DND-41 (cell line): ENCODE measurements at regions not wholly inside any gene's neighbourhood (a gene's known extent, or its start where the extent isn't known, plus 50 kb on each side); places are given as distances from the start of the nearest gene placed in this dataset.

Experiments used
- CTCF ChIP-seq: IDR thresholded peaks from 2 replicates; pipeline ENCODE4 v1.5.1; 2012; ENCODE audit warnings: borderline replicate concordance, low read length, moderate library complexity, mild to moderate bottlenecking; ENCODE audit not compliant: poor library complexity, severe bottlenecking; ENCODE audit errors: extremely low read depth
- EZH2 ChIP-seq: IDR thresholded peaks from 3 replicates; pipeline ENCODE4 v1.6.1; 2012; ENCODE audit warnings: borderline replicate concordance, low read depth, mild to moderate bottlenecking, moderate library complexity, low read length, inconsistent platforms; ENCODE audit not compliant: severe bottlenecking

DNA sequence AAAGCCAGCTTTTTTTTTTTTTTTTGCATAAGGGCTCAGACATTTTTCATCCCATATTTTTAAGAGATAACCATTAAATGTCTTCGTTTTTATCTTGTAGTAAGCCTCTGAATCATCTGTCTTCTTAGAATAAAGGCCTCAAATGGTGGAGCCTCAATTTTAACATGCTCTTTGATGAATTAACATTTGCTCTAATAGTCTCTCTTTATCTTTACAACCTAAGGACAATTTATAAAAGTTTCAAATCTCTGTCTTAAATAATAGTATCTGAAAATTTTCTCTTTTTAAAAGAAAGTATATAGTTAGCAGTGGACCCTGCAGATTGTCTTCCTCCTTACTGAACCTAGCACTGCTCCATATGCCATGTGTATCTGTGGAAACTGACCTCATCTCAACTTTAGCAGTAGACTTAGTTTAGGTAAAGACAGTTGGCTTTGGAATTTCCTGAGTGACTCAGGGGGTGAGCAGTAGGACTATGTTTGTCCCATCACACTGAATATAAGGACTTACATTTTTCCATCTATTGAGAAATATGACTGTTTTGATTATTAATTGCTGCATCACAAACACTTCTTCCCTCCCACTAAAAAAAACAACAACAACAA lies 1658.0 kb downstream of the STIM2 start:
- TF ChIP-seq CTCF (no peak), EZH2 (no peak)
